ENCODE measurements at regions not wholly inside any gene's neighbourhood (a gene's known extent, or its start where the extent isn't known, plus 50 kb on each side); places are given as distances from the start of the nearest gene placed in this dataset.

DNA sequence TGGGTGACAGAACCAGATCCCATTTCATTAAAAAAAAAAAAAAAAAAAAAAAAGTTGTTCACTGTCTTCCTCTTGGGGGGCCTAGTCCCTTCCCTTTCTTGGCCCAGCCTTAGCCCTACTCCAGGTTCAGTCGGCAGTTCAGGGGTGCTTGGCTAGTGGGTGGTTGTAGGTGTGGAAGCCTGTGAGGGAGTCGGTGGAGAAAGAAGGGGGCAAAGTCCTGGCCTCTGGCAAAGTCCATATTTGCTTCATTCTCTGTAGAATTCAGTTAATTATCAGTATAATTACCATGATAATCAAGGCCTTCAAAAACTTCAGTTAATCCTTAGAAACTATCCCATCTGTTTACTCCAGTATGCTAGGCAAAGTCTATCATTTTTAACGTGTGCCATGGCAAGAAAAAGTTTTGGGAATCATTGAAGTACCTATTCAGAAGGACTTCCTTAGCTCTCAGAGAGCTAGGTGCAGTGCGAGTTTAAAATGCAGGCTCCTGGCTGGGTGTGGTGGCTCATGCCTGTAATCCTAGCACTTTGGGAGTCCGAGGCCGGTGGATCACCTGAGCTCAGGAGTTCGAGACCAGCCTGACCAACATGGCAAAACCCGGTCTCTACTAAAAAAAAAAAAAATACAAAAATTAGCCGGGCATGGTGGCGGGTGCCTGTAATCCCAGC, 205.7 kb upstream of the ARG1 start:
- TF ChIP-seq JUND (IDR thresholded peaks at IDR 0.05; ENCODE audit: low read depth), result no peak
- in situ Hi-C loops (cut with HindIII; ENCODE audit: low pct_unique_long_range_greater_than_20kb, low sequenced_read_pairs), result no loop called here
- no peak for DNase-seq (ENCODE audit: low read depth in 1 of 2, low spot score in 1 of 2)

DNA sequence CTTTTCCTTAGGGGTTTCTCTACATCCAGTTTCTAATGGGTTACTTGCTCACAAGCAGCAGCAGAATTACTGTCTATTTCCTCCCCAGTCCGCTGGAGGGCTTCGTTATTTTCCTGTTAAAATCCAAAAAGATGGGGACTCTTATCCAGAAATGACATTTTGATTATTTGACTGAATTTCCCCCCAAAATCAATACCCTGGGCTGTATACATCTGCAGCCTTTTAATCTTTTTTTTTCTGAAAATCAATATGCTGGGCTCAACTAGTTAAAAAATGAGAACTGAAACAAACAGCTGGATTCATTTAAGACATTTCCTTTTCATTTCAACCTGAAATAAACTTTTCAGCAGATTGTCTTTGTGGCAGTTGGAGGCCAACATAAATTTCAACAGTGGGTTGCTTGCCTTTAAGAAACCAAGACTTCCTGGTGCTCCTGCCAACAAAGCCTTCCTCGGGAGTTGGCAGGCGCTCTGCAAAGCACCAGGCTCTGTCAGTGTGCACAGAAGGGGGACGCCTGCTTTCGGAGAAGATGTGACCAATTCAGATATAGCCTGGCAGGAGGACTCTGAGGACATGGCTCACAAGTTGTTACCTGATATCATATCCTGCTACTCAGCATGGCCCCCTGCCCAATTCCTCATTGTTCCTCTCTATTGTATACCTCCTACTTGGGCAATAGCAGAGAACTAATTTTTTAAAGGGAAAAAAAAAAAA, 204.7 kb upstream of the ARG1 start:
- DNase-seq (ENCODE audit: low read depth in 1 of 2, low spot score in 1 of 2), result peak; percentile 13 to 25
- no peak for TF ChIP-seq JUND (IDR thresholded peaks at IDR 0.05; ENCODE audit: low read depth)
- in situ Hi-C loops (cut with HindIII; ENCODE audit: low pct_unique_long_range_greater_than_20kb, low sequenced_read_pairs), result no loop called here

DNA sequence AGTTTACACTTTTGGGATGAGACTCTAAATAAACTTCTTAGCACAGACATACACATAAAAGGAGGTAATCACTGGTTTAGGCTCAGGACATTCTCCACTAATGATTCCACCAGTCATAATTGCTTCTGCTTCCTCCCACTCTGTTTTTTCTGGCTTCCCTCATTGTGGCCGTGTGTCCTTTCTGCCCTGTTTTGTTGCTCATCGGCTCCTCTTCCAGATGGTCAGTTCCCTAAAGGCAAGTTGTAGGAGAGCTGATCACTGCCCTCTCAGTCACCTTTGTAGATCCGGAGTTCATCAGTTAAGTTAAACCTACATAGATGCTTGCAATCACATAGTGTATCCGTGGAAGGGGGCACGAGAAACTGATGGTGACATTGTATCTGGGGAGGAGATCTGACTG, 200.5 kb upstream of the ARG1 start:
- no peak for TF ChIP-seq JUND (IDR thresholded peaks at IDR 0.05; ENCODE audit: low read depth)
- in situ Hi-C loops (cut with HindIII; ENCODE audit: low pct_unique_long_range_greater_than_20kb, low sequenced_read_pairs), result no loop called here
- DNase-seq (ENCODE audit: low read depth in 1 of 2, low spot score in 1 of 2), result no peak

DNA sequence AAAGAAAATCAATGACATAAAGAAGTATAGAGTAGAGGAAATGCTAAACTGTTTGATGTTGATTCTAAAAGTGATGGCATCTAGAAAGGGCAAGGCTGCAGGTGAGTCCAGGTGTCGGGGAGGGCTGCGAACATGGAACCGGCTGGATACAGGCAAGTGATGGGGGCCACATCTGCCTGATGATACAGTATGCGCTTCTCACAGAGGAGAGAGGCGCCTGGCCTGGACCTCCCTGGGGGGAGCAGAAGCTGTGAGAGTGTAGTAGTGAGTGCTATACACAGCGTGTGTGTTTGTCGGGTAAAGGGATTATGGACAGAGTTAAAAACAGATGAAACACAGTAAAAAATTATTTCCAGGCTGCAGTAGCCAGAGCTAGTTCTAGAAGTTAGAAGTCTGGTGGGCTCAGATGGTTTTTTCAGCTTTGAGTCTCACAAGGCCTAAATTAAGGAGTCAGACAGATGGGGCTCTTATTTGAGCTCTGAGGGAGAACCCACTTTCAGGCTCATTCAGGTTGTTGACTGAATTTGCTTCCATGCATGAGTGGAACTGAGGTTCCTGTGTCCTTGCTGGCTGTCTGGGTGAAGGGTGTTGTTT, 195.8 kb upstream of the ARG1 start:
- DNase-seq (ENCODE audit: low read depth in 1 of 2, low spot score in 1 of 2), result no peak

DNA sequence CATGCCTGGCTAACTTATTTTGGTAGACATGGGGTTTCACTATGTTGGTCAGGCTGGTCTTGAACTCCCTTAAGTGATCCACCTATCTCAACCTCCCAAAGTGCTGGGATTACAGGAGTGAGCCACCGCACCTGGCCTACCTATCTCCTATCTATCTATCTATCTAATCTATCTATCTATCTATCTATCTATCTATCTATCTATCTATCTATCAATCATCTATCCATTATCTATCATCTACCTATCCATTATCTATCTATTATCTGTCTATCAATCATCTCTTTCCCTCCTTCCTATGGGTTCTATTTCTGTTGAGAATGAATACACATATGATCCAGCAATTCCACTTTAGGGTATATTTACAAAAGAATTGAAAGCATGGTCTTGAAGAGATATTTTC, 194.2 kb upstream of the ARG1 start:
- no peak for DNase-seq (ENCODE audit: low read depth in 1 of 2, low spot score in 1 of 2)
- no peak for TF ChIP-seq JUND (IDR thresholded peaks at IDR 0.05; ENCODE audit: low read depth)
- in situ Hi-C loops (cut with HindIII; ENCODE audit: low pct_unique_long_range_greater_than_20kb, low sequenced_read_pairs), result no loop called here

More for the DNA sequence above, 195.8 kb upstream of the ARG1 start:
- in situ Hi-C loops (cut with HindIII; ENCODE audit: low pct_unique_long_range_greater_than_20kb, low sequenced_read_pairs), result no loop called here
- TF ChIP-seq JUND (IDR thresholded peaks at IDR 0.05; ENCODE audit: low read depth), result no peak

DNA sequence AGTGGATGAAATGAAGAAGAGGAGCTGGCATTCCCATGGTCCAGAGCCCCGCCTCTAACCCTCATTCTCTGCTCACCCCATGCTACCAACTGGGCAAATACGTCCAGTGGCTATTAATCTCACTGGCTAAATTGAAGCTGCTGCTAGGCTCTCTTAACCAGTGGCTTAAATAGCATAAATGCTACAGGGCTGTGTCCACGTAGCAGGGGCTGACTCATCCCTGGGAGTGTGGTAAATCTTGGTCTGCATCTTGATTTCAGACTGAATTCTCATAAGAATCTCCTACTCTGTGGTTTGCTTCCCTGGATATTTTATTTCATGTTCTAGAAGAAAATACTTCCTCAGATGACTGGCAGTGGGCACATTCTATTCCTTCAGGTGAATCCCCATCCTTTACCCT, 193.1 kb upstream of the ARG1 start:
- TF ChIP-seq JUND (IDR thresholded peaks at IDR 0.05; ENCODE audit: low read depth), result no peak
- DNase-seq (ENCODE audit: low read depth in 1 of 2, low spot score in 1 of 2), result no peak
- in situ Hi-C loops (cut with HindIII; ENCODE audit: low pct_unique_long_range_greater_than_20kb, low sequenced_read_pairs), result no loop called here

DNA sequence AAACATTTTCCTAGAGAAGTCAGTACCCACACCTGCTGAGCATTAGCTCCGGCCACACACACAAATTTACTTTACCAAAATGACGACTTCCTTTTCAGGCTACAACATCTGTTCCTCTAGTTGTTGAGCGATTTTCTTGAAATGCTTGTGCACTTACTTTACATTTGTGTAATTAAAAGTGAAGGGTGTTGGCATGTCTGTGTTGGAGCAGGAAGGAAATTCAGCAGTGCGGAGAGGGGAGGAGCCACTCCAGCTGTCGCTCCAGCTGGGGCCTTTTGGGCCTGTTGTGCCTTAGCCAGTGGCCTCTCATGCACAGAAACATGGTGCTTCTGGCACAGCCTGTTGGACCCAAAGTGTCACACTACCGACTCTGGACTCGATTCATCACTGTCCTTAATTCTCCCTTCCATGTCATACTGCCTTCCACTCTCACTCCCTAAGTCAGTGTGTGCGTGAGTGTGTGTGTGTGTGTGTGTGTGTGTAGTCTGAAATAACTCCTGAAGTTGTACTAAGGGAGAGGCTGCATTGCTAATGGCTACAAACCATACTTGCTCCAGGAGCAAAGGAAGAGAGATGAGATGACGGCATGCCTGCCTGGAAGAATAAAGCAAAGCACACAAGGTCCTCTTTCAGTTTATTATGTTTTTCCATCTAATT, 191.8 kb upstream of the ARG1 start:
- no peak for DNase-seq (ENCODE audit: low read depth in 1 of 2, low spot score in 1 of 2)
- in situ Hi-C loops (cut with HindIII; ENCODE audit: low pct_unique_long_range_greater_than_20kb, low sequenced_read_pairs), result no loop called here
- TF ChIP-seq JUND (IDR thresholded peaks at IDR 0.05; ENCODE audit: low read depth), result no peak

DNA sequence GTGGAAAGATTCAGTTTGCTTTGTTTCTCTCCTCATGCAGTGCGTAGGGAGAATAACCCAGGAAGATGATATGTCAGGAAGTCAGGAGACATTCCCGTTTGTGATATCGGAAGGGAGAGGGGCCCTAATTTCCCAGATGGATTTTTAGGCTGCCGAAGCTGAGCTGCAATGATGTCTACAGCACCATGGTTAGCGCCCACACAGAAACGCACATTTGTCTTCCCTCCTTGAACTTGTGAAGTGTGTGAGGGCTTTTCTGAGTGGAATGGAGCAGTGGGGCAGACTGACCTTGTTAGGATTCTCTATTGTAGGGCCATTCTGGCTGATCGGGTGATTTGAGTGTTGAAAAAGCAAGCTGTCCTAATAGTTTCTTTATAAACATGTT, 191.3 kb upstream of the ARG1 start:
- in situ Hi-C loops (cut with HindIII; ENCODE audit: low pct_unique_long_range_greater_than_20kb, low sequenced_read_pairs), result no loop called here
- peak in 1 of 2 experiments; percentile 14 for DNase-seq (ENCODE audit: low read depth in 1 of 2, low spot score in 1 of 2)
- TF ChIP-seq JUND (IDR thresholded peaks at IDR 0.05; ENCODE audit: low read depth), result no peak

DNA sequence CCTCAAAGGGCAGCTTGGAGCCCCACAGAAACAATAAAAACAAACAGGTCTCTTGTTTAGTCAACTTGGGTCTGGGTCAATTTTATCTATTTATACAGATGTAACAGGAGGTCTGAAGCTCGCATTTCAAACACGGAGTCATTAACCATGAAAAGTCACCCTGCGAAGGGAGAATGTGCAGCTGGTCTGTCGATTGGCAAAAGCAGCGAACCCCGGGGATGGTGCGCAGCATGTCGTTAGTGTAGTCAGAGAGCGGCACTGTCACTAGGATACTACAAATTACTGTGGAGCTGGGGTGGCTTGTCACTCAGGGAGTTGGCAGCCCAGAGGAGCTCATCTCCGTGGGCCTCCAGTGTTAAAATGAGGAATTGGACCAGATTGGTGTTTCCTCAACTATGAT, 190.4 kb upstream of the ARG1 start:
- TF ChIP-seq JUND (IDR thresholded peaks at IDR 0.05; ENCODE audit: low read depth), result no peak
- in situ Hi-C loops (cut with HindIII; ENCODE audit: low pct_unique_long_range_greater_than_20kb, low sequenced_read_pairs), result no loop called here
- DNase-seq (ENCODE audit: low read depth in 1 of 2, low spot score in 1 of 2), result no peak

DNA sequence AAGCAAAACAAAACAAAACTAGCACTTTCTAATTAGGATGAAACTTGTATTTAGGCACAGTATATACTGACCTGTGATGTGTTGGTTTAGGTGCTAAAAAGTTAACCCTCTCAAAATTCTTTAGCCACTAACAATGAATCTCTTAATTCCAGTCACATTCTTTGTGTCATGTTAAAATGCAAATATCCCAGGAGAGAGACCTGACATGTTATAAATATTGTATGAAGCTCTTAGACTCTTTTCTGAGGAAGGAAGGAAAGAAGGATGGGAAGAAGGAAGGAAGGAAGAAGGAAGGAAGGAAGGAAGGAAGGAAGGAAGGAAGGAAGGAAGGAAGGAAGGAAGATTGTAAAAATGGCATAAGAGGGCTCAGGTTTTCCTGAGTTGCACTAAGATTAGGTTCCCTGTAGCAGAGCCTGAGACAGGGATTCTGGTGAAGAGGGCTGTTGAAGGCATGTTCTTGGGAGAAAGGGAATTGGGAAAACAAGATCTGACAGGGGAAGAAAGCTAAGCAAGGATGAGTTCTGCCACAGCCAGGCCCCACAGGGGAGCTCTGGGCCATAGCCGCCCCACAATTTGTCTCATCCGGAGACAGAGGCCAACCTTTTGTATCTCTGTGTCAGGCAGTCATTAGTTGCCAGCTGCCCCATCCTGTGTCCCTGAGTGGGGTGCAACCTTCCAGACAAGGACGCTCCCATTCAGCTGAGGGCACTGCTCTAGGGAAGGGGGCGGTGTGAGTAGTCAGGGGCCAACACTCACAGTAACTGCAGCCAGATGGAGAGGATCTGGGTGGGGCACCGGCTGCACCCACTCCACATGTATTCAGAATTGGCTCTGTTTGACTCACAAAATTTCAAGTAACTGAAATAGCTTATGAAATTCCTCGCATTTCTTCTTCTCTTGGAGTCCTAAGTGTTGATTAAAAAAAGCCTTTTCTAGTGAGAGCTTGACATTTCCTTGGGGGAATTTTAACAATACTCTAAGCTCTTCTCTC, 189.3 kb upstream of the ARG1 start:
- DNase-seq (ENCODE audit: low read depth in 1 of 2, low spot score in 1 of 2), result no peak
- no peak for TF ChIP-seq JUND (IDR thresholded peaks at IDR 0.05; ENCODE audit: low read depth)
- in situ Hi-C loops (cut with HindIII; ENCODE audit: low pct_unique_long_range_greater_than_20kb, low sequenced_read_pairs), result no loop called here

DNA sequence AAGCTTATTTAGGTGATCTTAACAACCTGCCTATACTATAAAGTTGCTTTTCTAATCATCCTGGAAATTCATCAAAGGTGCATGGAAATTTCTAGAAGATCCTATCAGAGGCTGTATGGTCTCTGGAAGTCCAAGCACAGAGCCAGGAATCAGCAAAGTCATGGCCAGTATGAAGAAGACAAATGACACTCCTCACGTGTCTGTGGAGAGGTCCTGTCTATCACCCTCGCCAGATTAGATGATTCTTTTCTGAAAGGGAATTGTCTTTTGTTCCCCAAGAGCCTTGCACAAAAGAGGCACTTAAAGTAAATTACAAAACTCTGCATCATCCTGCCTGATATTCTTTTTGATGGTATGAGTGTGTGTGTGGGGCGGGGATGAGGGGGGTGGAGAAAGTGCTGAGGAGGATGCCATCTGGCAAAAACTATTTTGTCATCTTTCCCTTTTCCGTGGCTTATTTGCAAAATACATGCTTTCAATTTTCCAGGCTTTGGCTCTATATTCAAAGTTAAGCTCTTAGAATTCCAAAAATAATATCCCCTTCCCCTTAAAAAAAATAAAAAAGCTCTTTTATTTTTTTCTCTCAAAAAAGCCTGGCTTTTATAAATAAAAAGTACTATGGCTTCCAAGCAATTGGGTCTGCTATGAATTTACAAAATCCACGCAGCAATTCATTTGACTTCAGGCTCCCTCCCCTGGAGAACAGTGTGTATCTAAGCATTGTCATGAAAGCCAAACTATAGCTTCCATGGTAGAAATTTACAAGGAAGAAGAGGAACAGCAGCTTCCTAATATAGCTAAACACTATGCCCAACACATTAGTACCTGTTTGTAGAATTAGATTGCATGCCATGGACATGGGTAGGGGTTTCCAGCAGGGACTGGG, 185.2 kb upstream of the ARG1 start:
- DNase-seq (ENCODE audit: low read depth in 1 of 2, low spot score in 1 of 2), result peak in 1 of 2 experiments; percentile 6

More for the DNA sequence above, 185.2 kb upstream of the ARG1 start:
- in situ Hi-C loops (cut with HindIII; ENCODE audit: low pct_unique_long_range_greater_than_20kb, low sequenced_read_pairs), result no loop called here
- no peak for TF ChIP-seq JUND (IDR thresholded peaks at IDR 0.05; ENCODE audit: low read depth)
